ENCODE measurements at regions not wholly inside any gene's neighbourhood (a gene's known extent, or its start where the extent isn't known, plus 50 kb on each side); places are given as distances from the start of the nearest gene placed in this dataset.

DNA sequence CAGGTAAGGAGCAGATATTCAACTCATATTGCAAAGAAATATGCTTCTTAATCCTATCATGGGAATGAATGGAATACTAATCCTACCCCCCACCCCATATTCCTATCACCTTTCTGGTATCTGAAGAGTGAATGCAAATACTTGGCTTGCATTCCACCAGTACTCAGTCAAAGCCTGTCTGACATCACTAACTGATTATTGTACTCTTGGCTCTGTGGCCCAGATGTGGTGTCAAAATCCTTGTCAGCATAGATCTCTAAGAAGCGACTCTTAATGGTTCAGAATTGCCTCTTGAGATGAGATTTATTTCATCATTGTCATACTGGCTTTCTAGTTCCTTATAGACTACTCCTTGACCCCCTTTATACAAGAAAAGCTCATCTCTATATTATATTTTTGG lies 604.6 kb downstream of the ADGRL2 start:
- Histone ChIP-seq H2AK5ac (ENCODE audit: low read depth, low read length) (no peak overlapping the region), H3K56ac (ENCODE audit: extremely low read depth, insufficient read depth, low read length) (no peak overlapping the region), H3K9ac (ENCODE audit: low read depth, low read length) (no peak overlapping the region), H3K36me3 (ENCODE audit: control insufficient read depth, insufficient read depth, low read length) (no peaks in the 10 kb centered on the region), H3K9me1 (ENCODE audit: insufficient read depth, low read length) (no peaks in the 10 kb centered on the region), H2AFZ (replicated peaks; ENCODE audit: low read length, poor library complexity) (no peak overlapping the region), H3K23ac (ENCODE audit: low read depth, low read length) (no peak overlapping the region), H2AK9ac (replicated peaks; ENCODE audit: low read depth, low read length, poor library complexity) (no peak overlapping the region), H3K14ac (replicated peaks; ENCODE audit: low read depth, low read length) (no peak overlapping the region), H3K4ac (ENCODE audit: low read depth, low read length) (no peak overlapping the region), H4K20me1 (ENCODE audit: insufficient read depth, low read length) (no peaks in the 10 kb centered on the region), H3K18ac (ENCODE audit: low read depth, low read length) (no peak overlapping the region), H2BK15ac (ENCODE audit: low read depth, low read length) (no peak overlapping the region), H3K27me3 (ENCODE audit: control insufficient read depth, insufficient read depth, low read length) (no peaks in the 10 kb centered on the region), H3K4me2 (ENCODE audit: low read depth, low read length) (no peak overlapping the region), H3K27ac (ENCODE audit: insufficient read depth, low read length) (no peak overlapping the region), H2BK120ac (ENCODE audit: low read depth, low read length) (no peak overlapping the region), H3K4me3 (ENCODE audit: insufficient read depth, low read depth, low read length) (no peak overlapping the region), H4K8ac (ENCODE audit: low read depth in 2 of 2, low read length in 2 of 2) (no peak overlapping the region), H2BK5ac (ENCODE audit: low read depth, low read length, poor library complexity, severe bottlenecking) (no peak overlapping the region), H2BK20ac (ENCODE audit: low read depth, low read length) (no peak overlapping the region), H4K91ac (ENCODE audit: insufficient read depth, low read depth, low read length) (no peak overlapping the region), H3K9me3 (ENCODE audit: control insufficient read depth, insufficient read depth, low read length) (peaks cover 3% of the 10 kb centered on the region; the same call in 1 of the 2 replicates), H4K5ac (ENCODE audit: low read depth, low read length) (no peak overlapping the region), H3K79me1 (ENCODE audit: low read depth in 1 of 2, low read length in 2 of 2) (no peaks in the 10 kb centered on the region), H3K4me1 (ENCODE audit: control insufficient read depth, insufficient read depth, low read length) (no peaks in the 10 kb centered on the region)
- ATAC-seq (ENCODE audit: low read depth) (no peak), DNase-seq (no peak)
- CTCF ChIA-PET, result interaction anchor here (0.5 kb wide), 1 partner anchor 456 kb away, joined by 3 read pairs; no protein-coding TSS in a partner anchor
- POLR2A ChIA-PET (ENCODE audit: unreplicated experiment), result no interaction called here
- no CpG with 5 or more reads among the region's 1 CpG for WGBS, 2 experiments (ENCODE audit: extremely low coverage in 2 of 2, insufficient read length in 1 of 2)
- TF ChIP-seq SMC3 (IDR thresholded peaks at IDR 0.05; ENCODE audit: low read depth, low read length) (no peak), BHLHE40 (IDR thresholded peaks at IDR 0.05; ENCODE audit: low read depth, low read length) (no peak), RAD21 (IDR thresholded peaks at IDR 0.05; ENCODE audit: low read length) (no peak), RFX5 (IDR thresholded peaks at IDR 0.05; ENCODE audit: low read depth, low read length) (no peak), CEBPB (IDR thresholded peaks at IDR 0.05; ENCODE audit: low read depth, low read length) (no peak), NFE2L2 (IDR thresholded peaks at IDR 0.05; ENCODE audit: low read depth, low read length) (no peak), MAZ (IDR thresholded peaks at IDR 0.05; ENCODE audit: borderline replicate concordance, low read depth, low read length) (no peak), RCOR1 (IDR thresholded peaks at IDR 0.05; ENCODE audit: insufficient replicate concordance, low read length) (no peak), MAFK (IDR thresholded peaks at IDR 0.05; ENCODE audit: low read depth, low read length) (no peak), POLR2A (IDR thresholded peaks at IDR 0.05; ENCODE audit: low read depth, low read length) (no peak), CHD1 (IDR thresholded peaks at IDR 0.05; ENCODE audit: low read depth, low read length) (no peak), FOS (IDR thresholded peaks at IDR 0.05; ENCODE audit: low read depth, low read length) (no peak)
- TF ChIP-seq, protein P1, sequence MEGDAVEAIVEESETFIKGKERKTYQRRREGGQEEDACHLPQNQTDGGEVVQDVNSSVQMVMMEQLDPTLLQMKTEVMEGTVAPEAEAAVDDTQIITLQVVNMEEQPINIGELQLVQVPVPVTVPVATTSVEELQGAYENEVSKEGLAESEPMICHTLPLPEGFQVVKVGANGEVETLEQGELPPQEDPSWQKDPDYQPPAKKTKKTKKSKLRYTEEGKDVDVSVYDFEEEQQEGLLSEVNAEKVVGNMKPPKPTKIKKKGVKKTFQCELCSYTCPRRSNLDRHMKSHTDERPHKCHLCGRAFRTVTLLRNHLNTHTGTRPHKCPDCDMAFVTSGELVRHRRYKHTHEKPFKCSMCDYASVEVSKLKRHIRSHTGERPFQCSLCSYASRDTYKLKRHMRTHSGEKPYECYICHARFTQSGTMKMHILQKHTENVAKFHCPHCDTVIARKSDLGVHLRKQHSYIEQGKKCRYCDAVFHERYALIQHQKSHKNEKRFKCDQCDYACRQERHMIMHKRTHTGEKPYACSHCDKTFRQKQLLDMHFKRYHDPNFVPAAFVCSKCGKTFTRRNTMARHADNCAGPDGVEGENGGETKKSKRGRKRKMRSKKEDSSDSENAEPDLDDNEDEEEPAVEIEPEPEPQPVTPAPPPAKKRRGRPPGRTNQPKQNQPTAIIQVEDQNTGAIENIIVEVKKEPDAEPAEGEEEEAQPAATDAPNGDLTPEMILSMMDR (conservative IDR thresholded peaks at IDR 0.05; ENCODE audit: low read depth, low read length), result no peak
- TF ChIP-seq, protein P2, sequence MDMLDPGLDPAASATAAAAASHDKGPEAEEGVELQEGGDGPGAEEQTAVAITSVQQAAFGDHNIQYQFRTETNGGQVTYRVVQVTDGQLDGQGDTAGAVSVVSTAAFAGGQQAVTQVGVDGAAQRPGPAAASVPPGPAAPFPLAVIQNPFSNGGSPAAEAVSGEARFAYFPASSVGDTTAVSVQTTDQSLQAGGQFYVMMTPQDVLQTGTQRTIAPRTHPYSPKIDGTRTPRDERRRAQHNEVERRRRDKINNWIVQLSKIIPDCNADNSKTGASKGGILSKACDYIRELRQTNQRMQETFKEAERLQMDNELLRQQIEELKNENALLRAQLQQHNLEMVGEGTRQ (IDR thresholded peaks at IDR 0.05; ENCODE audit: low read depth, low read length), result no peak
- TF ChIP-seq, protein P3, sequence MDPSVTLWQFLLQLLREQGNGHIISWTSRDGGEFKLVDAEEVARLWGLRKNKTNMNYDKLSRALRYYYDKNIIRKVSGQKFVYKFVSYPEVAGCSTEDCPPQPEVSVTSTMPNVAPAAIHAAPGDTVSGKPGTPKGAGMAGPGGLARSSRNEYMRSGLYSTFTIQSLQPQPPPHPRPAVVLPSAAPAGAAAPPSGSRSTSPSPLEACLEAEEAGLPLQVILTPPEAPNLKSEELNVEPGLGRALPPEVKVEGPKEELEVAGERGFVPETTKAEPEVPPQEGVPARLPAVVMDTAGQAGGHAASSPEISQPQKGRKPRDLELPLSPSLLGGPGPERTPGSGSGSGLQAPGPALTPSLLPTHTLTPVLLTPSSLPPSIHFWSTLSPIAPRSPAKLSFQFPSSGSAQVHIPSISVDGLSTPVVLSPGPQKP (IDR thresholded peaks at IDR 0.05; ENCODE audit: borderline replicate concordance, low read depth, low read length), result no peak
- in situ Hi-C loops (cut with MboI; ENCODE audit: low sequenced_read_pairs) (no loop called here), intact Hi-C loops (cut with micrococcal nuclease) (no loop called here), dilution Hi-C loops (cut with HindIII; ENCODE audit: low sequenced_read_pairs, unreplicated experiment) (no loop called here)
- BruUV-seq (replicated peaks), result no TSS peak
